ENCODE measurements at regions not wholly inside any gene's neighbourhood (a gene's known extent, or its start where the extent isn't known, plus 50 kb on each side); places are given as distances from the start of the nearest gene placed in this dataset.
"Not testable (repeated sequence)": the region's sequence is repeated elsewhere in the genome, so short reads cannot be mapped to it uniquely, and the experiment has no call there.

GRCh38 chr20:48436609-48437008 lies 391.2 kb downstream of the PREX1 start:
- not testable (repeated sequence) for DNase-seq

GRCh38 chr20:48433178-48433577 lies 394.6 kb downstream of the PREX1 start:
- no peak for DNase-seq

GRCh38 chr20:48432494-48432832 lies 395.3 kb downstream of the PREX1 start:
- DNase-seq: no peak

GRCh38 chr20:48431653-48432493 lies 395.9 kb downstream of the PREX1 start:
- DNase-seq: no peak

- DNase-seq: no peak
These were observed 401.2 kb downstream of the PREX1 start for GRCh38 chr20:48426630-48427029.

GRCh38 chr20:48425817-48426612 lies 401.8 kb downstream of the PREX1 start:
- no peak for DNase-seq

- DNase-seq: no peak
These were observed 402.5 kb downstream of the PREX1 start for GRCh38 chr20:48425321-48425720.

GRCh38 chr20:48422242-48422960 lies 405.4 kb downstream of the PREX1 start:
- DNase-seq: no peak

- DNase-seq: no peak
These were observed 406.3 kb downstream of the PREX1 start for GRCh38 chr20:48421547-48421946.

- no peak for DNase-seq
These were observed 407.6 kb downstream of the PREX1 start for GRCh38 chr20:48420176-48420575.

- DNase-seq: no peak
These were observed 408.6 kb downstream of the PREX1 start for GRCh38 chr20:48419173-48419572.

GRCh38 chr20:48416002-48416401 lies 411.8 kb downstream of the PREX1 start:
- DNase-seq: no peak

- no peak for DNase-seq
These were observed 413.0 kb downstream of the PREX1 start for GRCh38 chr20:48414786-48415185.

GRCh38 chr20:48411919-48412522 lies 415.8 kb downstream of the PREX1 start:
- DNase-seq: no peak

- no peak for DNase-seq
These were observed 416.6 kb downstream of the PREX1 start for GRCh38 chr20:48411245-48411644.

GRCh38 chr20:48409055-48409615 lies 418.7 kb downstream of the PREX1 start:
- DNase-seq: no peak

GRCh38 chr20:48407710-48408109 lies 420.1 kb downstream of the PREX1 start:
- no peak for DNase-seq

- no peak for DNase-seq
These were observed 420.9 kb downstream of the PREX1 start for GRCh38 chr20:48406912-48407340.

GRCh38 chr20:48406498-48406897 lies 421.3 kb downstream of the PREX1 start:
- no peak for DNase-seq

GRCh38 chr20:48405909-48406308 lies 421.9 kb downstream of the PREX1 start:
- no peak for DNase-seq

GRCh38 chr20:48404598-48404997 lies 423.2 kb downstream of the PREX1 start:
- no peak for DNase-seq

GRCh38 chr20:48403167-48403761 lies 424.5 kb downstream of the PREX1 start:
- no peak for DNase-seq

All from stimulated activated naive CD4-positive, alpha-beta T cell (primary cell).